Left lobe of liver (tissue), 2 donors: ENCODE measurements at regions not wholly inside any gene's neighbourhood (a gene's known extent, or its start where the extent isn't known, plus 50 kb on each side); places are given as distances from the start of the nearest gene placed in this dataset.

Experiments
- ATAC-seq: fragments of 200-7000 bp; cut with Tn5 transposase; one replicate; pipeline ENCODE4 v1.9.1; 2020; ENCODE audit warnings: mild to moderate bottlenecking, moderate library complexity
- DNase-seq: peaks from one replicate; pipeline ENCODE4 v3.0.0-alpha.2; 2020; ENCODE audit warnings: low spot score
- donor health status: DM: no; HTN: no; CAD: no; lungs with moderate emphysema.
- donor health status: DM: no; HTN: yes; CAD: no.

DNA sequence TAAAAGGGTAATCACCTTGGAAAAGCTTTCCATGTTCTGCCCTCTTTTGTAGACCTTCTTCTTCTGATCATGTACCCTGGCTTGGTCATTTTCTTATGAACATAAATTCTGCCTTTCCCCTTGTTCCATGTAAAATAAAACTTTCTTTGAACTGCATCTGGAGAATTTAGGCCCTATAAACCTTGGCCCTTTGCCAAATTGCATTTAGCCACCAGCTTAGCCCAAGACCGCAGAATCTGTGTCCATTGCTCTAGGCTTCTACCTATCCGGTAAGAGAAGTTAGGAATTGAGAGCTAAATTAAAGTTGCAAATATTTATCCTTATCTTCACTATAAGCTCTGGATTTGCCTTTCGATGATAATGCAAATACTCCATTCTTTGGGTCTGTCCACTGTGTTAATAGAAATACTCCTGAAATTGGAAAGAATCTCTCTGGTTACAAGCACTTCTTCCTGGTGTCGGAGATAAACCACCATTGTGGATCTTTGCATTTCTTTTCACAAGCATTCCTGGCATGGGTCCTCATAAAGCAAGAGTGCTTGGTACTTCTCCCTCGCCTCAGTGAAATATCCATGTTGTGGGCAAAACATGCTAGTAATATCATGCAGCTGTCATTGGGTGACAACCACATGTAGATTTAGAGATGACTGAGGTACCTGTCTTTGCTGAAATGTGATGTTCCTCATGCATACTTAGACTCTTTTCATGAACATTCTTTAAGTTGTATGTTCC lies 698.0 kb upstream of the WWC1 start:
- DNase-seq = no peak
- no peak for ATAC-seq

- ATAC-seq (no peak), DNase-seq (no peak)
These were observed 697.4 kb upstream of the WWC1 start for GRCh38 chr5:167594061-167594435.

DNA sequence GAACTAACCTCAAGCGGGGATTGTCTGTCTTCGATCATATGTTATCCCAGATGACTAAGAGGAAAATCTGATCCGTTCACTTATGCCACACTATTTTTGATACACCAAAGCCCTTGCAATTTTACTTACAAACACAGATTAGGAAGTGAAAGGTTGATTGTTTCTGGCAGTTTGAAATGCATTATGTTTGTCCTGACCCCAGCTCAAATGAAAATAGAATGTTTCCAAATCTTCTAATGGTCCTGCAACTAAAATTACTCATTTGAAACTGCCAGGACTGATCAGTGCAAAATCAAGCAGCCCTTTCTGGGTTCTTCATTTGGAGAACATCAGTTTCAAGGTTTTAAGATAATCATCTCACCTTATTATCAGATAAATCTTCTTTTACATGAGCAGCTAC lies 696.7 kb upstream of the WWC1 start:
- DNase-seq (no peak), ATAC-seq (no peak)

DNA sequence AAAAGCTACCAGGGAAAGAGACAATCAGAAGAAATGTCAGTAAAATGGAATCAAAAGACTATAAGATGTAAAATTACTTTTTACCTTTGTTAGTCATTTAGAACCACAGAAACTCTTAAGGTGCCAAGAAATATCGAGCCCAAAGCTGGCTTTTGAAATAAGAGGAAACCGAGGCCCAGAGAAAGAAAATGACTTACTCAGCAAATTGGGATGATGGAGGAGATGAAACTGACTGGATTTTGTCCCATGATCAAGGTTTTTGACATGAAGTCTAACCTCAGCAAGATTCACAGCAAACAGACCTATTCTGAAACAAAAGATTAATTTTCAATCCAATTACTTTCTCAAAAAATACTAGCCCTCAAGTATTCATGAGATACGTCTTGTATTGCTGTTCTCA lies 696.2 kb upstream of the WWC1 start:
- ATAC-seq = no peak
- DNase-seq = no peak

DNA sequence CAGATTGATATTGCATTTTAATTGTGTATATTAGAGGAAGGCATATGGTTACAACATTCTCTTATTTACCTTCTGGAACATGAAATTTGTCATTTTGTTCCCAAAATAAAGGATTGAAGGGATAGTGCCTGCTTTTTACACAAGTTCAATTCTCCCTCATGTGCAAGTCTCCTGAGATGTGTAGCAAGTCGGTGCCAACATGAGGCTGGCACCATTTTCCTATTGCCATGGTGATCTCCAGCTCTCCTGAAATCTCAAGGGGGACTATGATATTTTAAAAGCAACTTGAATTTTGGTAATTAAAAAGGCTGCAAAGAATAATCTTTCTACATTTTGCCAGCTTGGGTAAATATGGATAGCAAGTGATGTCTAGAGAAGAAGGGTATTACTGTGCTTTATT lies 693.3 kb upstream of the WWC1 start:
- ATAC-seq (no peak), DNase-seq (no peak)

DNA sequence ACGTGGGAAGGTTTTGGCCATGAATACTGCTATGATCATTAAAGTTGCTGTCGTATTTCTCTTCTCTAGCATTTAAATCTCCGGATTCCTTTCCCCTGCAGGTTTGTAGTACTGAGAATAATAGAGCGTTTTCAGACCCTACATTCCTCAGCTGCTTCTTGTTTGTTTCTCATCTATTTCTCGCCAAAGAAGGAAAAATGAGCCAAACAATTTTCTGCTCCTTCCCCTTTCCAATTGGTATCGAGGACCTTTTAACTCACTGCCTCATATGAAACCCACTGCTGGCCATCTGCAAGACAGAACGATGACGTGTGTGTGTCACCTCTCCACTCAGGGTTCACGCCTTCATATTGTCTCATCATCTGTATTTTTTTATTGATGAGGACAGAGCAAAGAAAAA lies 689.4 kb upstream of the WWC1 start:
- DNase-seq = no peak
- no peak for ATAC-seq

DNA sequence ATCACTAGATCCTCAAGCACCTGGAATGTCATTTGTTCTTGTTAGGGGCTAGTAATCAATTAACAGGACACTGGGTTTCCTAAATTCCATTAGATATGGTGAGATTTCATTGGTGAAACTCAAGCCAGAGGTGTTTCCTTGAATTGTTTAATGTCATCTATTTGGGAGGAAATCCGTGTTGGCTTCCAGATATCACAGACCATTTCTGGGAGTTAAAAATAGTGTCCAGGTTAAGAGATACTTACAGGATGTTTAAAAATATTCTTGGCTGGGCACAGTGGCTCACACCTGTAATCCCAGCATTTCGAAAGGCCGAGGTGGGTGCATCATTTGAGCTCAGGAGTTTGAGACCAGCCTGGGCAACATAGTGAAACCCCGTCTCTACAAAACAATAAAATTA lies 688.3 kb upstream of the WWC1 start:
- ATAC-seq (no peak), DNase-seq (no peak)

DNA sequence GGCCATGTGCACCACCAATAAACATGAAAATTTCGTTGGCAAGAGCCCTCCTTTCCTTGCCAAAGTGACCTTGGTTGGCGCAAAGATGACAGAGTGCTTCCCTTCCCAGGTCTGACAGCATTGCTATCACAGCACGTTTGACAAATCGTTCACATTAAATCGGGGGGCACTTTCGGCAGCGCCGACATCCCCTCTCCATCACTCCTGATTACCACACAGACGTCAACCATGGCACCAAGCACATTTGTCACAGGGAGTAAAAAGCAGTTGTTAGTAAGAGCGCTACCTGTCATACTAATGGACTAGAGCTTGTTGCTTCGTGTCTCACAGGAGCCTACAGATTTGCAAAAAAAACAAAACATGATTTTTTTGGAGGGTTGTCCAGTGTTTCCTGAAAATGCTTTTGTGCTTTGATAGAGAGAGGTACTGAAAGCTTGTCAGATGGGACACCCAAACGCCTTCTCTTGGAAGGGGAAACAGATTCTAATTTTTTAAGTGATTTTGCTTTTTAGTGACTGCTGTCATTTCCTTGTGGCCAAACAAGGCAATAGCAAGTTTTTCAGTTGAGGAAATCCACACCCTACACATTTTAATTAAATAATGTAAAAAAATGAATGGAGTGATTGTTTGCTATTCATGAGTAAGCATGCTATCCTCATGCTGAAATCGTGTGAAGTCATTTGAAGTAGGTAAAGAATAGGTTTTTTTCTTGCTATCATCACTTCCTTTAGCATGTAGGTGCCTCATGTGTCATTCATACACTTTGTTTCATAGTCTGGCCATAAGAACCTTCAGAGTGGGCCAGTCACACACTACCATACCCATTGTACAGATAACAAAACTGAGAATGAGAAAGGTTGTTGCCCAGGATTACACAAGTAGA lies 682.8 kb upstream of the WWC1 start:
- ATAC-seq (no peak), DNase-seq (no peak)

DNA sequence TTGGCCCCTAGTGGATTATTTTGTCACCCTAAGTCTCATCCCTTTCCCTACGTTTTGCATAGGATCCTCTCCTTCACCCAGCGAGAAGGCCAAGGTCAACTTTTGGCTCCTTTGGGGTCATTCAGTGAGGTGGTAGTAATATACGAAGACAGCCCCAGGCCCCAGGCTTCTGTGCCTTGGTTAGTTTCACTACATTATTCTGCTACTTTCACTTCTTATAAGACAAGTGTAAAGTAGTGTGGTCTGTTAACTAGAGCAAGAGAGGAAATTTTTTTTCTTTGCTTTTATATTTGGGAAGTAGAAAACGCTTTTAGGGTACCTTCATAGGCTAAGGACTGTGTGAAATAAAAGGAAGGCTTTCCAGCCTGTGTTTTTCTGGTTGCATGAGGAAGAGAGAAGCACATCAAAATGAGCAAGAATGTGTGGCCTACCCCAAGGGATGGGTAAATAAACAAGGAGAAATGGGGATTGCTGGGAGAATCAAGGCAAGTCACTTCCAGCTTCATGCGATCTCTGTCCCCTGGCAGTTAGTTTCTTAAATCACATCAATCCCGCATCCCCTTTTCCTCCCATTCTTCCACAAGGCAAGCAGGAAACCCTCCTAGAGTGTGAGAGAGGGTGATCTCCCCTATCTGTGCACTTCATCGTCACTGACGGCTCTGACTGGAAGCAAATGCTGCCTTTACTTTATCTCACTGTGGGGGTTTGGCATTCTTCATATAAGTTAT lies 677.0 kb upstream of the WWC1 start:
- ATAC-seq = no peak
- DNase-seq = no peak

- DNase-seq (no peak), ATAC-seq (no peak)
These were observed 675.2 kb upstream of the WWC1 start for GRCh38 chr5:167616043-167616890.

DNA sequence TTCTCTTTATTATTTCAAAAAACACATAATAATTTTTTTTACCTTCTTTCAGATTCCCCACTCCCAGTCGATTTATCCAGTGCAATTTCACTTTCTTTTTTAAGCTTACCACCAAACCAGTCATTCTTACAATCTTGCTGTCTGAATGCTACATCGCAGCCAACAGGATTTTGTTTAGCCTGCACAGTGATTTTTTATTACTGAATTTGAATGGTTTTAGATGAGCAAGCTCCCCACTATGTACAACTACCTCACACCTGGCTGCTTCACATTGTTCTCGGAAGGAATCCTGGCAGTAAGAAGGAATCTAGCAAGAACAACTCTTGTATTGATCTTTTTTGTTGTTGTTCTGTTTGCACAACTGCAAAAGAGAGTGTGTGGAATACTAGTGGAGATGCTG lies 668.1 kb upstream of the WWC1 start:
- no peak for ATAC-seq
- no peak for DNase-seq

DNA sequence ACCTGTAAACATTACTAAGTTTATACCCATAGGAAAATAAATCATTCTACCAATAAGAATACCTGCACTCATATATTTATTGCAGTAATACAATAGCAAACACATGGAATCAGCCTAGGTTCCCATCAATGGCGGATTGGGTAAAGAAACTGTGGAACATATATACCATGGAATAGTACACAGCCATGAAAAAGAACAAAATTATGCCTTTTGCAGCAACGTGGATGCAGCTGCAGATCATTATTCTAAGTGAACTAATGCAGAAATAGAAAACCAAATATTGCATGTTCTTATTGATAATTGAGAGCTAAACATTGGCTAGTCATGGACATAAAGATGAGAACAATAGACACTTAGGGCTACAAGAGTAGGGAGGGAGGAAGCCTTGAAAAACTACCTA lies 667.4 kb upstream of the WWC1 start:
- DNase-seq (no peak), ATAC-seq (no peak)

- ATAC-seq (no peak), DNase-seq (no peak)
These were observed 664.9 kb upstream of the WWC1 start for GRCh38 chr5:167626341-167627123.

DNA sequence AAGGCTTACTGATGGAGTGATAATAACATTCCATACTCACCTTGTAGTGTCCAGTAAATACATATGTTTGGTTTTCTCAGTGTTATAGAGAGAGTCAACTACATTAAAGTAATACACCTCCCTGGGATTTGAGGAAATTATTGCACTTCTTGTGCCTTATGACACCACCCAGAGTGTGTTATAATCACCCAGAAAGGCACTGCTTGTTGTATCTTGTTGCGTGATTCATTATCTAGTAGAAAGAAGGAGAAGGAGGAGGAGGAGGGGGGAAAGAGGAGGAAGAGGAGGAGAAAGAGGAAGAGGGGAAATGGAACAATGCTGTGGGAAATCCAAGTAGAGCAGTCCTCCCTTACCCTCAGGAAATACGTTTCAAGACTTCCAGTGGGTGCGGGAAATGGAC lies 661.8 kb upstream of the WWC1 start:
- DNase-seq (no peak), ATAC-seq (no peak)

DNA sequence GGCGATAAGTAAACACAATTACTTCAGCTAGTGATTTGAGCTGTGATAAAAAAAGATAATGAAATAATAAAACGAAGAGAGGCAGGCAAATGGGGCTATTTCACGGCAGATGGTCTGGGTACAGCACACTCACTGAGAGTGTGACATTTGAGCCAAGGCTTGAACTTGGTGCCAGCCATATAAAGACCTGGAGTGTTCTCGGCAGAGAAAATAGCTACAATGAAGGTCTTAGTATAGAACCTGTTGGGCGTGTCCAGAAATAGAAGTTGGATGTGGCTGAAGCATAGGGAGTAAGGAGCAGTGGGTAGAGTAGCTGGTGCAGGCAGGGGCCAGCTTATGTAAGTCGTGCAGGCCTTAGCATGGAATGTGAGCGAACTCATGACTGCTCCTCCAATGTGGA lies 660.3 kb upstream of the WWC1 start:
- DNase-seq (no peak), ATAC-seq (no peak)

DNA sequence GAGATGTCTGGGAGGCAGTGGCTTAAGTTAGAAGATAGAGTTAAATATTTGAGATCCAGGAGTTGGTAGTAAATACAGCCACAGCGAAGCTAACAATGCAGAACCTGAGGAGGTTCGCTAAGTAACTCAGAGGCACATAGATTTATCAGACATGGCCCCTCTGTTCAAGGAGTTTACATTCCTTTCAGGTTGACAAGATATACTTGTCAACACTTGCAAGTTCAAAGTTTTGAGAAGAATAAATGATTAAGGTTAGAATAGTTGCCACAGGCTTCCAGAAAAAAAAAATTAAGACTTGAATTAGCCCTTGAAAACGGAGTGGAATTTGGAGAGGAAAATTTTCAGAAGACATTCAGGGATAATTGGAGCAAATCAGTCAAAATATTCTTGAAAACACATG lies 658.3 kb upstream of the WWC1 start:
- DNase-seq (no peak), ATAC-seq (no peak)

DNA sequence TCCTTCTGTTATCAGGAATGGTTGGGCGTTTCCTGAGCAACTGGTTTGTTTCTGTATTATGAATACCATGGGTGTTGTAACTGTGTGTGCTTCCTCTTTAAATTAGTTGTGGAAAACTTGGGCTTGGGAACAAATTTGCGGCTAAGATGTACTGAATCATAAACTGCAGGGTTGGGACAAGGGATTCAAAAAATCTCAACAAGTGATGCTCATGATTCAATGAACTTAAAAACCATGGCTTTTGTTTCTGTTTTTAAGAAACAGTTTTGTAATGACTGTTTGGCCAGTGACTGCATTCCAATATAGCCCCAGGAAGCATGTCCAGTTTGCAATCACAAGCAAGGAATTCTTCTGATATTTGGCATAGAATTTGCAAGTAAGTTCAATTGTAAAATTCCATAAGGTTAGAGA lies 657.5 kb upstream of the WWC1 start:
- ATAC-seq (no peak), DNase-seq (no peak)

DNA sequence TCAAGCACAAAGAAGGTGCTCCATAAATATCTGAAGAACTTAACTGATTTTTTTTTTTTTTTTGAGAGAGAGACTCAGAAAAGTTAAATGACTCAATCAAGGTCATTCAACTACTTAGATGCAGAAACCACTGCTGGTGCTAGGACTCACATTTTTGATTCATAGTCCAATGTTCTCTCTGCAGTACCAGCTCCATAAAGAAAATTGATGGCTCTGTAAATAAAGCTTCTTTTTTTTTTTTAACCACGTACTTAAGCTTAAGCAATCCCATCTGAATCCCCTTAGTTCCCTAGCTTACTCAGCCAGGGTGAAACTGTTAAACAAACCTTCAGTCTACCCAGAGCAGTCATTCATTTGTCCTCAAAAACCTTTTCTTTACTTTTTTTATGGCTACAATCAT lies 657.0 kb upstream of the WWC1 start:
- ATAC-seq (no peak), DNase-seq (no peak)

DNA sequence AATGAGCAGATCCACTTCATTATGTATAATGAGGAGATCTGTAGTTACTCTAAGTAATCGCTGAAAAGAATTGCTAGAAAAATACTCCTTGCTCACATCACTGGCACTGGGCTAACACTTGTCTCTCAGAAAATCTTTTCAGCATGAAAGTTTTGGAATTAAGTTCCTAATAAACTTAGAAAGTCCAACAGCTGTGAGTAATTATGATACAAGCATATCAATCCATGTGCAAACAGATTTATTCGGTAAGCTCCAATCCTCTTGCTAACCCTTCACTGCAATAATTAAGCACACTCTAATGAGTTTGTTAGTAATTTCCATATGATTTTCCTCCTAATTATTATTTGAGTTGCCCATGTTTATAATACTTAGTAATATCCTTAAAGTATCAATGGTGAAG lies 652.6 kb upstream of the WWC1 start:
- DNase-seq (no peak), ATAC-seq (no peak)

DNA sequence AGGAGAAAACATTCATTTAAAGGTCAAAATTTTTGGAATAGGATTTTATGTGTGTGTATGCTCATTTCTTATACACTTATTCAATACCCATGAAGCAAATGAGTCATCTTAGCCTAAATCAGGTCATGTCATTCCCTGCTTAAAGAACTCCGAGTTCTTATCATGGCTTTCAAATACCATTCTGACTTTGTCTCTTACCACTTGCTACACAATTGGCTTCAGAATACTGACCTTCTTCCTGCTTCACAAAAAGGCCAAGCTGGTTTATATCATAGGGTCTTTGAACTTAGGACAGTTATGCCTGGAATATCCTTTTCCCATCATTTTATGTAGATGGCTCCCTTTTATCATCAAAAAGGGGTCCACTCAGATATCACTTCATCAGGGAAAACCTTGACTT lies 652.2 kb upstream of the WWC1 start:
- ATAC-seq (no peak), DNase-seq (no peak)
